ENCODE measurements at regions not wholly inside any gene's neighbourhood (a gene's known extent, or its start where the extent isn't known, plus 50 kb on each side); places are given as distances from the start of the nearest gene placed in this dataset.

- Histone ChIP-seq H3K27ac (no peak overlapping the region), H2AFZ (ENCODE audit: low read depth) (no peak overlapping the region), H3K4me3 (IDR thresholded peaks at IDR 0.05; ENCODE audit: insufficient read depth, low read depth, low read length) (no peak overlapping the region), H3K9ac (no peak overlapping the region), H3K4me2 (no peak overlapping the region), H3K4me1 (ENCODE audit: low read depth, poor library complexity, severe bottlenecking) (no peaks in the 10 kb centered on the region), H3K79me2 (ENCODE audit: insufficient read depth, low read depth) (no peaks in the 10 kb centered on the region), H3K36me3 (ENCODE audit: insufficient read depth) (no peaks in the 10 kb centered on the region), H4K20me1 (ENCODE audit: insufficient read depth) (no peaks in the 10 kb centered on the region), H3K27me3 (ENCODE audit: insufficient read depth, low read depth) (no peaks in the 10 kb centered on the region)
- no peak for TF ChIP-seq CTCF (conservative IDR thresholded peaks at IDR 0.05; ENCODE audit: low read depth, low read length)
Measured at GRCh38 chr3:86427343-86427742, 563.6 kb downstream of the VGLL3 start.

GRCh38 chr3:86420990-86421739, 569.8 kb downstream of the VGLL3 start:
- Histone ChIP-seq H3K4me1 (ENCODE audit: low read depth, poor library complexity, severe bottlenecking) (no peaks in the 10 kb centered on the region), H3K9ac (no peak overlapping the region), H4K20me1 (ENCODE audit: insufficient read depth) (no peaks in the 10 kb centered on the region), H3K4me2 (no peak overlapping the region), H3K4me3 (IDR thresholded peaks at IDR 0.05; ENCODE audit: insufficient read depth, low read depth, low read length) (no peak overlapping the region), H2AFZ (ENCODE audit: low read depth) (no peak overlapping the region), H3K36me3 (ENCODE audit: insufficient read depth) (no peaks in the 10 kb centered on the region), H3K27ac (no peak overlapping the region), H3K27me3 (ENCODE audit: insufficient read depth, low read depth) (no peaks in the 10 kb centered on the region), H3K79me2 (ENCODE audit: insufficient read depth, low read depth) (no peaks in the 10 kb centered on the region)
- TF ChIP-seq CTCF (conservative IDR thresholded peaks at IDR 0.05; ENCODE audit: low read depth, low read length) = no peak

- H2AFZ ChIP-seq (ENCODE audit: low read depth) = no peak overlapping the region
- H3K27ac ChIP-seq = no peak overlapping the region
- no peaks in the 10 kb centered on the region for H4K20me1 ChIP-seq (ENCODE audit: insufficient read depth)
- no peaks in the 10 kb centered on the region for H3K27me3 ChIP-seq (ENCODE audit: insufficient read depth, low read depth)
- TF ChIP-seq CTCF (conservative IDR thresholded peaks at IDR 0.05; ENCODE audit: low read depth, low read length) = no peak
- H3K79me2 ChIP-seq (ENCODE audit: insufficient read depth, low read depth) = no peaks in the 10 kb centered on the region
- no peak overlapping the region for H3K9ac ChIP-seq
- H3K4me2 ChIP-seq = no peak overlapping the region
- H3K36me3 ChIP-seq (ENCODE audit: insufficient read depth) = no peaks in the 10 kb centered on the region
- H3K4me1 ChIP-seq (ENCODE audit: low read depth, poor library complexity, severe bottlenecking) = no peaks in the 10 kb centered on the region
- H3K4me3 ChIP-seq (IDR thresholded peaks at IDR 0.05; ENCODE audit: insufficient read depth, low read depth, low read length) = no peak overlapping the region
Measured at GRCh38 chr3:86418861-86419260, 572.1 kb downstream of the VGLL3 start.

GRCh38 chr3:86416334-86416733, 574.6 kb downstream of the VGLL3 start:
- Histone ChIP-seq H3K4me3 (IDR thresholded peaks at IDR 0.05; ENCODE audit: insufficient read depth, low read depth, low read length) (no peak overlapping the region), H3K27me3 (ENCODE audit: insufficient read depth, low read depth) (no peaks in the 10 kb centered on the region), H3K27ac (no peak overlapping the region), H2AFZ (ENCODE audit: low read depth) (no peak overlapping the region), H3K4me2 (no peak overlapping the region), H3K9ac (no peak overlapping the region), H3K4me1 (ENCODE audit: low read depth, poor library complexity, severe bottlenecking) (no peaks in the 10 kb centered on the region), H4K20me1 (ENCODE audit: insufficient read depth) (no peaks in the 10 kb centered on the region), H3K79me2 (ENCODE audit: insufficient read depth, low read depth) (no peaks in the 10 kb centered on the region), H3K36me3 (ENCODE audit: insufficient read depth) (no peaks in the 10 kb centered on the region)
- no peak for TF ChIP-seq CTCF (conservative IDR thresholded peaks at IDR 0.05; ENCODE audit: low read depth, low read length)

Data from KMS-11 (cell line).